ENCODE measurements at regions not wholly inside any gene's neighbourhood (a gene's known extent, or its start where the extent isn't known, plus 50 kb on each side); places are given as distances from the start of the nearest gene placed in this dataset.

GRCh38 chr15:49747340-49747739 lies 126.5 kb downstream of the DTWD1 start:
- DNase-seq (ENCODE audit: low read depth) = no peak
- no peak overlapping the region for H3K4me3 ChIP-seq (ENCODE audit: low read depth, low read length)
- TF ChIP-seq CTCF (IDR thresholded peaks at IDR 0.05; ENCODE audit: insufficient read depth, low read length) = no peak

GRCh38 chr15:49748791-49749190 lies 127.9 kb downstream of the DTWD1 start:
- no peak for TF ChIP-seq CTCF (IDR thresholded peaks at IDR 0.05; ENCODE audit: insufficient read depth, low read length)
- no peak for DNase-seq (ENCODE audit: low read depth)
- H3K4me3 ChIP-seq (ENCODE audit: low read depth, low read length) = no peak overlapping the region

- H3K4me3 ChIP-seq (ENCODE audit: low read depth, low read length) = no peak overlapping the region
- no peak for TF ChIP-seq CTCF (IDR thresholded peaks at IDR 0.05; ENCODE audit: insufficient read depth, low read length)
- no peak for DNase-seq (ENCODE audit: low read depth)
Measured at GRCh38 chr15:49750553-49750952, 129.7 kb downstream of the DTWD1 start.

GRCh38 chr15:49751191-49751590 lies 130.3 kb downstream of the DTWD1 start:
- no peak overlapping the region for H3K4me3 ChIP-seq (ENCODE audit: low read depth, low read length)
- DNase-seq (ENCODE audit: low read depth) = peak; percentile 6
- TF ChIP-seq CTCF (IDR thresholded peaks at IDR 0.05; ENCODE audit: insufficient read depth, low read length) = no peak

- no peak for DNase-seq (ENCODE audit: low read depth)
- TF ChIP-seq CTCF (IDR thresholded peaks at IDR 0.05; ENCODE audit: insufficient read depth, low read length) = no peak
- no peak overlapping the region for H3K4me3 ChIP-seq (ENCODE audit: low read depth, low read length)
Measured at GRCh38 chr15:49751751-49752150, 130.9 kb downstream of the DTWD1 start.

- no peak for DNase-seq (ENCODE audit: low read depth)
- TF ChIP-seq CTCF (IDR thresholded peaks at IDR 0.05; ENCODE audit: insufficient read depth, low read length) = no peak
- H3K4me3 ChIP-seq (ENCODE audit: low read depth, low read length) = no peak overlapping the region
Measured at GRCh38 chr15:49752517-49752916, 131.7 kb downstream of the DTWD1 start.

- no peak for TF ChIP-seq CTCF (IDR thresholded peaks at IDR 0.05; ENCODE audit: insufficient read depth, low read length)
- H3K4me3 ChIP-seq (ENCODE audit: low read depth, low read length) = no peak overlapping the region
- DNase-seq (ENCODE audit: low read depth) = peak; percentile 23
Measured at GRCh38 chr15:49758456-49758855, 137.6 kb downstream of the DTWD1 start.

Measured in fibroblast of the aortic adventitia (primary cell).